Spinal cord (tissue), 9 donors: ENCODE measurements at regions not wholly inside any gene's neighbourhood (a gene's known extent, or its start where the extent isn't known, plus 50 kb on each side); places are given as distances from the start of the nearest gene placed in this dataset.
"Not testable (repeated sequence)": the region's sequence is repeated elsewhere in the genome, so short reads cannot be mapped to it uniquely, and the experiment has no call there.

Experiments
- DNase-seq, 6 donors: peaks; one replicate each; pipeline versions ENCODE4 v3.0.0 to v3.0.0-alpha.2; 2013 to 2015; ENCODE audit warnings: low spot score in 6 of 6, low read depth in 4 of 6
- H3K27ac ChIP-seq: one replicate; pipeline ENCODE4 v1.5.1; 2013; ENCODE audit warnings: low read depth, low read length, control low read depth
- H3K27me3 ChIP-seq: one replicate; pipeline ENCODE4 v1.6.1; 2013; ENCODE audit warnings: low read length; ENCODE audit not compliant: control insufficient read depth, insufficient read depth
- H3K36me3 ChIP-seq: one replicate; pipeline ENCODE4 v1.6.1; 2013; ENCODE audit warnings: low read length; ENCODE audit not compliant: control insufficient read depth, insufficient read depth
- H3K4me1 ChIP-seq: one replicate; pipeline ENCODE4 v1.6.1; 2013; ENCODE audit warnings: low read length; ENCODE audit not compliant: control insufficient read depth, insufficient read depth
- H3K4me3 ChIP-seq: one replicate; pipeline ENCODE4 v1.5.1; 2013; ENCODE audit warnings: low read depth, low read length, control low read depth
- H3K9me3 ChIP-seq: one replicate; pipeline ENCODE4 v1.6.1; 2013; ENCODE audit warnings: low read length; ENCODE audit not compliant: control insufficient read depth, insufficient read depth
- WGBS: methylation state at CpG from one replicate; pipeline ENCODE4 v1.1.5; 2013; ENCODE audit warnings: missing lambda C conversion rate; ENCODE audit not compliant: insufficient coverage; 5-methylcytosine and 5-hydroxymethylcytosine counted together
- donor health status: healthy.

DNA sequence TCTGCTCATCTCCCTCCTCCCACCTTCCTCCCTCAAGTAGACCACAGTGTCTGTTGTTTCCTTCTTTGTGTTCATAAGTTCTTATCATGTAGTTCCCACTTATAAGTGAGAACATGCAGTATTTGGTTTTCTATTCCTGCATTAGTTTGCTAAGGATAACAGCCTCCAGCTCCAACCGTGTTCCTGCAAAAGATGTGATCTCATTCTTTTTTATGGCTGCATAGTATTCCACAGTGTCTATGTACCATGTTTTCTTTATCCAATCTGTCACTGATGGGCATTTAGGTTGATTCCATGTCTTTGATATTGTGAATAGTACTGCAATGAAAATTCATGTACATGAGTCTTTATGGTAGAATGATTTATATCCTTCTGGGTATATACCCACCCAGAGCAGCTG lies 173.5 kb downstream of the MATN1 start:
- DNase-seq, H3K27ac ChIP-seq, H3K27me3 ChIP-seq, H3K4me3 ChIP-seq, H3K36me3 ChIP-seq, H3K9me3 ChIP-seq, H3K4me1 ChIP-seq: not testable (repeated sequence)
- no CpG with 5 or more reads among the region's 1 CpG for WGBS

DNA sequence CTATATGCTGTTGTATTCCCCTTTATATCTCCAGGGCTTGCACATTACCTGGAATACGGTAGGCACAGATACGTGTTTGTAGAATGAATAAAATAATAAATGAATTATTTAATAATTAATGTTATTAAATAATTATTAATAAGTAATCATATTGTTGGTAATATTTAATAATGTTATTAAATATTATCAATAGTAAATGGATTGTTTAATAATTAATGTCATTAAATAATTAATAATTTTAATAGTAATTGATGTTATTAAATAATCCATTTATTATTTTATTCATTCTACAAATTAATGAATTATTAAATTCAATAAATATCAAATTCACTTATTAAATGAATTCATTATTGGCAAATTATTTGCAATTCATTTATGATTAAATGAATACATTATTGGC lies 175.1 kb downstream of the MATN1 start:
- Histone ChIP-seq H3K9me3 (no peaks in the 10 kb centered on the region), H3K4me3 (no peak overlapping the region), H3K27ac (no peak overlapping the region), H3K36me3 (no peaks in the 10 kb centered on the region), H3K27me3 (no peaks in the 10 kb centered on the region), H3K4me1 (no peaks in the 10 kb centered on the region)
- no CpG with 5 or more reads among the region's 2 CpGs for WGBS
- DNase-seq: no peak

DNA sequence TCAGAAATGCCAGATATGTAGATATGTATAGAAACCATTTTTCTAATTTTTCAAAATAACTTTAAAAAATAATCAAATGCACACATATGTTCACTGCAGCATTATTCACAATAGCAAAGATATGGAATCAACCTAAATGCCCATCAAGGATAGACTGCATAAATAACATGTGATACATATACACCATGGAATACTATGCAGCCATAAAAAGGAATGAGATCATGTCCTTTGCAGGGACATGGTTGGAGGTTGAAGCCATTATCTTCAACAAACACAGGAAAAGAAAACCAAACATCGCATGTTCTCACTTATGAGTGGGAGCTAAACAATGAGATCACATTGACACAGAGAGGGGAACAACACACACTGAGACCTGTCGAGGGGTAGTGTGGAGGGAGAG lies 176.1 kb downstream of the MATN1 start:
- not testable (repeated sequence) for H3K9me3 ChIP-seq, H3K36me3 ChIP-seq, H3K4me1 ChIP-seq, H3K27ac ChIP-seq, DNase-seq, H3K27me3 ChIP-seq, H3K4me3 ChIP-seq
- WGBS: no CpG with 5 or more reads among the region's 2 CpGs

DNA sequence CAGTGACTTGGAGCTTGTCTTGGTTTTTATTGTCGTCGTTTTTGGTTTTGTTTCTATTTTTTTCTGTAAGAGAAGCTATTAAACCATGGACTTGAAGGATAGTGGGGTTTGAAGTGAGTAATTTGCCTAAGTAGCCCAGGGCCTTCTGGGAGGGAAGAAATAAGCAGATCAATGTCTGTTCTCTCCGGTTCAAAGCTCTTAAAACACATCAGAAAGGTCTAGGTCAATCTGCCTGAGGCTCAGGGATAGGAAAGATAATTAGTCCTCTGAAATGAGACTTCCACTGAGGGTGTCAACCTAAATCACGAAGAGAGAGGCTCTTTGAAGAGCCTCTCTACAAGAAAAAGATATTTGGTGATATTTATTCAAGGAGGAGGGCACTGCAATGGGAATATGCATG lies 178.0 kb downstream of the MATN1 start:
- H3K27me3 ChIP-seq: no peaks in the 10 kb centered on the region
- no peaks in the 10 kb centered on the region for H3K9me3 ChIP-seq
- peak in 1 of 6 donors; percentile 48 for DNase-seq
- no peak overlapping the region for H3K27ac ChIP-seq
- H3K4me1 ChIP-seq: no peaks in the 10 kb centered on the region
- H3K4me3 ChIP-seq: no peak overlapping the region
- 33% methylated on average over 3 of the region's 4 CpGs for WGBS
- H3K36me3 ChIP-seq: no peaks in the 10 kb centered on the region

DNA sequence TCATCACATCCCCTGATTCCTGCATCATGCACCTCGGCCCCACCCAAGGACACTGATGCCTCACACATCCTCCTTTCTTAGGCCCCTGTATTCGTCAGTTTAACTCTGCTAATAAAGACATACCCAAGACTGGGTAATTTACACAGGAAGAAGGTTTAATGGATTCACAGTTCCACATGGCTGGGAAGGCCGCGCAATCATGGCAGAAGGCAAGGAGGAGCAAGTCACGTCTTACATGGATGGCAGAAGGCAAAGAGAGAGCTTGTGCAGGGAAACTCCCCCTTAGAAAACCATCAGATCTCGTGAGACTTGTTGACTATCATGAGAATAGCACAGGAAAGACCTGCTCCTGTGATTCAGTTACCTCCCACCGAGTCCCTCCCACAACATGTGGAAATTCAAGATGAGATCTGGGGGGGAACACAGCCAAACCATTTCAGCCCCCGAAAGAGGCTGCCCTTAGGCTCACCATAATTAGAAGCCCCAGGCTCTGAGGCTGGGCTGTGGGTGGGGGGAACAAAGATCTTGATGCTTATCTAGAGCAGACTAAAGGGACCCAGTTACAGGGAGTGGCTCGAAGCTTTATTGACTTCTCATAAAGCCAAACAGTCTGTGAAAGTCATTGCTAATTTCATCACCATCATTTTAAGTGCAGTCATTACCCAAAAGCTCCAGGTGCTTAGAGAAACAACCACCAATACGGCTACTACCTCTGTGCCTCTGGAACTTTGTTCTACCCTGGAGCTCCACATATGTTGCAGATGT lies 181.5 kb downstream of the MATN1 start:
- H3K9me3 ChIP-seq: no peaks in the 10 kb centered on the region
- H3K27ac ChIP-seq: no peak overlapping the region
- H3K27me3 ChIP-seq: no peaks in the 10 kb centered on the region
- no peaks in the 10 kb centered on the region for H3K36me3 ChIP-seq
- 87% methylated on average over 4 of the region's 10 CpGs for WGBS
- no peak for DNase-seq
- H3K4me3 ChIP-seq: no peak overlapping the region
- peaks cover 9% of the 10 kb centered on the region for H3K4me1 ChIP-seq

DNA sequence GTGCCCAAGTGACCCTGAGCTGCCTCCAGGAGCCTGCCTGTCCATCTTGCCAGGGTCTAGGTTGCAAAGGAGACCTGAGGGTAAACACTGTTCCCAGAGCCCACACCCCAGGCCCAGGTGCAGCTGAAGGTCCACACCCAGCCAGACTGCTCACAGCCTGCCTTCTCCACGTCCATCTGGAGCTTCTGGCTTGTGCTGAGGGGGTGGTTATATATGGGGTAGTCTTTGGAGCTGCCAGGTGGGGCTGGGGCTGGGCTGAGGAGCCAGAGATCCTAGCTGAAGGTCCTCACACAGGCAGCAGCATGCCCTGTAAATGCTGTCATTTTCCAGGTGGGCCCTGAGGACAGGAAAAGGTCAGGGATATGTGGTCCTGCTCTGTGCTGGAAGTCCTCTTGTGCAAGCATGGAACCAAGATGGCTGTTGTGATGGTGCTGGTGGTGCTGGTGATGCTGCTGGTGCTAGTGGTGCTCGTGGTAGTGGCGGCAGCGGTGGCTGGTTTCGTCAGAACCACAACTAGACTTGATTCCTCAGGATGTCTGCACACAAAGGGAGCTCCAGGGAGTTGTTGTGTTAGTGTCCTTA lies 182.7 kb downstream of the MATN1 start:
- no CpG with 5 or more reads among the region's 5 CpGs for WGBS

DNA sequence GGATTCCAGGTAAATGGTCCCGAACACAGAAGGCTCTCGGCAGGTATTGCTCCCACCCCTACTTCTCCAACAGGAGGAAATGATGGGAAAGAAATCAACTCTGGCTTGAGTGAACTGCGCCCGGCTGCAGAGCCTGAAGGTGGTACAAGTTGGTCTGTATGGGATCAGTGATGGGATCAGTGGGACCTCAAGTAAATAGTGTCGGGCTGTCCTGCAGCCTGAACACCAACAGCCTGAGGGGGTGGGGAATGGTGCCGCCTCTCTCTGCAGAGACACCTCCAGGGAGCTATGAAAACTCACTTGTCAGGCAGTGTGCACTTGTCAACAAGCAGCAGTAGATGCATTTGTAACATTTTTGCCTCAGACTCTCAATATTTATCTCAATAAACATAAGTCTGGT lies 183.5 kb downstream of the MATN1 start:
- Histone ChIP-seq H3K27me3 (no peaks in the 10 kb centered on the region), H3K36me3 (no peaks in the 10 kb centered on the region), H3K4me1 (peaks cover 9% of the 10 kb centered on the region), H3K27ac (no peak overlapping the region), H3K4me3 (no peak overlapping the region), H3K9me3 (no peaks in the 10 kb centered on the region)
- DNase-seq: peak in 1 of 6 donors; percentile 46
- 53% methylated on average over 2 of the region's 6 CpGs for WGBS

More for the DNA sequence above, 182.7 kb downstream of the MATN1 start:
- no peaks in the 10 kb centered on the region for H3K9me3 ChIP-seq
- no peak for DNase-seq
- H3K27ac ChIP-seq: no peak overlapping the region
- no peaks in the 10 kb centered on the region for H3K36me3 ChIP-seq
- H3K4me3 ChIP-seq: no peak overlapping the region
- no peaks in the 10 kb centered on the region for H3K27me3 ChIP-seq
- H3K4me1 ChIP-seq: peaks cover 9% of the 10 kb centered on the region

DNA sequence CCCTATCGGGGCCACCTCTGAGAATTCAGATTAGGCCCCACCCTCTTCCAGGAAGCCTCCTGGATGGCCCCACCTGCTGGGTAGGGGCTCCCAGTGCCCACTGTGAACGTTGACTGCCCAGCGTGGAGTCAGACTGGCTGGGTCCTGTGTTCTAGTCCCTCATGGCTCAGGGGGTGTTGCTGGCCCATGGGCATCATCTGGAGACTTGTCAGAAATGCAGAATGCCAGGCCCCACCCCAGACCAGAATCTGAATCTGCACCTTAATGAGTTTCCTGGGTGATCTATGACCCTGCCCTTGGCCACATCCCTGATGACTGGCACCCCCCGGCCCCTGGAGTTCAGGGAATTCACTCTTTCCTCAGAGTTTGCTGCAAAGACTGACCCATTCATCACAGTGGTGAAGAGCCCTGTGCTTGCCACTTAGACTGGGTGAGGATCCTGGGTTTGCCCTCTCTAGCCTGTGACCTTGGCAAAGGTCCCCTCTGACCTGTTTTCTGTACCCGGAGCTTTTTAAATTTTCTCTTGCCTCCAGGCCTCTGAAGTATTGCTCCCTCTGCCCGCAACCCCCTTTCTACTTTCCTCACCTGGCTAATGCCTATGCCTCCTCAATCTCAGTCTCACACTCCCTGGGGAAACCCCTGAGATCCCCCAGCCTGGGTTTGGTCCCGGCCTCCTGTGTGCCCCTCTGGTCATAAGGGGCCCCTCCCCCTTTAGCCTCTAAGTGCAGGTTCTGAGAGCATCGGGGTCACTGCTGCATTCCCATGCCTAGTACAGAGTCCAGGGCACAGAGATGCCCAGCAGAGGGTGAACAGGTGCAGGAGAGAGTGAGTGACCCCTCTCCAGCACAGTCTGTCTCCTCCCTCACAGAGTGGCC lies 184.2 kb downstream of the MATN1 start:
- Histone ChIP-seq H3K9me3 (no peaks in the 10 kb centered on the region), H3K27me3 (no peaks in the 10 kb centered on the region), H3K4me3 (no peak overlapping the region), H3K36me3 (no peaks in the 10 kb centered on the region), H3K4me1 (peaks cover 9% of the 10 kb centered on the region), H3K27ac (no peak overlapping the region)
- WGBS: 59% methylated on average over 7 of the region's 8 CpGs
- no peak for DNase-seq

DNA sequence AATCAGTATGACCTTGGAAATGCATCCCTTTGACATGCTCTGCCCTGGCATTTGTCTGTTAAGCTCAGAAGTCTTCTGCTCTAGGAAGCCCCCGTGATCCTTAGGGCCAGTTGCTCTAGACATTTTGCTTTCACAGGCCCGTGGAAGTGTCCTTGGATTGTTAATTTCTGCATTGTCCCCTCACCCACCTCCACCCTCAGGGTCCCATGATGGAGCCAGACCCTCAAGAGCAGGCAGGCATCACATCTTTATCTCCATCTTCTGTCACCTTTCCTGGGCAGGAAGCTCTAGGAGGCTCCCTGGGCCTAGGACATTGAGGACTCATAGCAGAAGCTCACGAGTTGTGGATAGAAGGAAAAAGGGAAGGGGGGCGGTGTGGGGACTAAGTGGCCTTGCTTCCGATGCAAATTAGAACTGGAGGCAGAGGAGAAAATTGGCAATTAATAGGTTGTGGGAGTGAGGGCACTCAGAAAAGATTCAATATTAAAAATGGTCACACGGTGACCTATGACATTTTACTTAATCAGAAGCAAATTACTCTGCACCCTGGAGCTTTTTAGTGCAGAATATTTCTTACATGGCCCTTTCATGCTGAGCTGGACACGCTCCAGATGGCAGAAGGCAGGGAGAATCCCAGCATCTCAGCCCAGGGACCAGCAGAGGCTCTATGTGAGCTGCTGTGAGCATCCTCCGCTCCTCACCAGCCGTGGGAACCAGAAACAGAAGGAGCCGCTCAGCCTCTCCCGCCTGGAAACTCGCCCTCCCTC lies 185.0 kb downstream of the MATN1 start:
- H3K27ac ChIP-seq: no peak overlapping the region

More for the DNA sequence above, 185.0 kb downstream of the MATN1 start:
- H3K27me3 ChIP-seq: no peaks in the 10 kb centered on the region
- 44% methylated on average over 10 of the region's 12 CpGs for WGBS
- H3K36me3 ChIP-seq: no peaks in the 10 kb centered on the region
- DNase-seq: peak in 2 of 6 donors; percentile 24 to 77
- no peaks in the 10 kb centered on the region for H3K9me3 ChIP-seq
- H3K4me1 ChIP-seq: peaks cover 9% of the 10 kb centered on the region
- no peak overlapping the region for H3K4me3 ChIP-seq
